ENCODE measurements at regions not wholly inside any gene's neighbourhood (a gene's known extent, or its start where the extent isn't known, plus 50 kb on each side); places are given as distances from the start of the nearest gene placed in this dataset.

GRCh38 chr14:46245276-46245675 is 406.3 kb downstream of the RPL10L start:
- H4K20me1 ChIP-seq (ENCODE audit: insufficient read depth, low read length) = no peaks in the 10 kb centered on the region
- CTCF ChIA-PET (ENCODE audit: unreplicated experiment) = no interaction called here
- no peak overlapping the region for H3K27ac ChIP-seq (ENCODE audit: low read depth, low read length, poor library complexity, severe bottlenecking)
- H2AFZ ChIP-seq (ENCODE audit: low read length) = no peak overlapping the region
- DNase-seq (ENCODE audit: low spot score) = no peak
- H3K4me1 ChIP-seq (ENCODE audit: insufficient read depth, low read length, poor library complexity, severe bottlenecking) = no peaks in the 10 kb centered on the region
- H3K4me3 ChIP-seq (ENCODE audit: low read depth, low read length, poor library complexity, severe bottlenecking) = no peak overlapping the region
- no peaks in the 10 kb centered on the region for H3K9me3 ChIP-seq (ENCODE audit: low read length)
- POLR2A ChIA-PET = no interaction called here
- intact Hi-C loops (cut with micrococcal nuclease; ENCODE audit: unreplicated experiment) = no loop called here
- no peaks in the 10 kb centered on the region for H3K9me2 ChIP-seq (ENCODE audit: insufficient read depth, low read length)
- TF ChIP-seq EZH2phosphoT487 (IDR thresholded peaks at IDR 0.05; ENCODE audit: borderline replicate concordance, low read depth, low read length) (no peak), CTCF (conservative IDR thresholded peaks at IDR 0.05; ENCODE audit: low read length) (no peak)
- no TSS peak for BruUV-seq (replicated peaks)
- H3K4me2 ChIP-seq (ENCODE audit: low read length) = no peak overlapping the region
- H3K79me2 ChIP-seq (ENCODE audit: insufficient read depth, low read depth, low read length) = no peaks in the 10 kb centered on the region
- no peaks in the 10 kb centered on the region for H3K36me3 ChIP-seq (ENCODE audit: insufficient read depth, low read length)

GRCh38 chr14:46233786-46234185 is 417.8 kb downstream of the RPL10L start:
- ChIA-PET CTCF (ENCODE audit: unreplicated experiment) (no interaction called here), POLR2A (interaction anchor here (1.1 kb wide), 1 partner anchor 19 kb away, joined by 4 read pairs; no protein-coding TSS in a partner anchor)
- Histone ChIP-seq H2AFZ (ENCODE audit: low read length) (no peak overlapping the region), H3K9me2 (ENCODE audit: insufficient read depth, low read length) (no peaks in the 10 kb centered on the region), H3K27ac (ENCODE audit: low read depth, low read length, poor library complexity, severe bottlenecking) (no peak overlapping the region), H3K9me3 (ENCODE audit: low read length) (0 out of 2 replicates have a peak, but pooled peaks cover 2% of the 10 kb centered on the region), H3K4me1 (ENCODE audit: insufficient read depth, low read length, poor library complexity, severe bottlenecking) (no peaks in the 10 kb centered on the region), H3K36me3 (ENCODE audit: insufficient read depth, low read length) (no peaks in the 10 kb centered on the region), H3K79me2 (ENCODE audit: insufficient read depth, low read depth, low read length) (no peaks in the 10 kb centered on the region), H3K4me2 (ENCODE audit: low read length) (no peak overlapping the region), H4K20me1 (ENCODE audit: insufficient read depth, low read length) (no peaks in the 10 kb centered on the region), H3K4me3 (ENCODE audit: low read depth, low read length, poor library complexity, severe bottlenecking) (no peak overlapping the region)
- TF ChIP-seq EZH2phosphoT487 (IDR thresholded peaks at IDR 0.05; ENCODE audit: borderline replicate concordance, low read depth, low read length) (no peak), CTCF (conservative IDR thresholded peaks at IDR 0.05; ENCODE audit: low read length) (no peak)
- no peak for DNase-seq (ENCODE audit: low spot score)
- BruUV-seq (replicated peaks) = no TSS peak
- intact Hi-C loops (cut with micrococcal nuclease; ENCODE audit: unreplicated experiment) = no loop called here

GRCh38 chr14:46230540-46230939 is 421.0 kb downstream of the RPL10L start:
- Histone ChIP-seq H3K4me1 (ENCODE audit: insufficient read depth, low read length, poor library complexity, severe bottlenecking) (no peaks in the 10 kb centered on the region), H3K9me2 (ENCODE audit: insufficient read depth, low read length) (no peaks in the 10 kb centered on the region), H3K4me3 (ENCODE audit: low read depth, low read length, poor library complexity, severe bottlenecking) (no peak overlapping the region), H3K79me2 (ENCODE audit: insufficient read depth, low read depth, low read length) (no peaks in the 10 kb centered on the region), H4K20me1 (ENCODE audit: insufficient read depth, low read length) (no peaks in the 10 kb centered on the region), H3K9me3 (ENCODE audit: low read length) (0 out of 2 replicates have a peak, but pooled peaks cover 4% of the 10 kb centered on the region), H3K36me3 (ENCODE audit: insufficient read depth, low read length) (no peaks in the 10 kb centered on the region), H2AFZ (ENCODE audit: low read length) (no peak overlapping the region), H3K4me2 (ENCODE audit: low read length) (no peak overlapping the region), H3K27ac (ENCODE audit: low read depth, low read length, poor library complexity, severe bottlenecking) (no peak overlapping the region)
- no TSS peak for BruUV-seq (replicated peaks)
- intact Hi-C loops (cut with micrococcal nuclease; ENCODE audit: unreplicated experiment) = no loop called here
- CTCF ChIA-PET (ENCODE audit: unreplicated experiment) = no interaction called here
- POLR2A ChIA-PET = no interaction called here
- TF ChIP-seq EZH2phosphoT487 (IDR thresholded peaks at IDR 0.05; ENCODE audit: borderline replicate concordance, low read depth, low read length) = no peak
- no peak for TF ChIP-seq CTCF (conservative IDR thresholded peaks at IDR 0.05; ENCODE audit: low read length)
- no peak for DNase-seq (ENCODE audit: low spot score)
